Stimulated activated CD4-positive, alpha-beta T cell treated with anti-CD3 and anti-CD28 coated beads, Interleukin-4, amount 100 ng/mL, for 4 hours (primary cell): ENCODE measurements at regions not wholly inside any gene's neighbourhood (a gene's known extent, or its start where the extent isn't known, plus 50 kb on each side); places are given as distances from the start of the nearest gene placed in this dataset.
"Not testable (repeated sequence)": the region's sequence is repeated elsewhere in the genome, so short reads cannot be mapped to it uniquely, and the experiment has no call there.

Source experiments
- DNase-seq, 2 experiments: peaks; one replicate each; pipeline ENCODE4 v3.0.0-alpha.2; 2020

DNA sequence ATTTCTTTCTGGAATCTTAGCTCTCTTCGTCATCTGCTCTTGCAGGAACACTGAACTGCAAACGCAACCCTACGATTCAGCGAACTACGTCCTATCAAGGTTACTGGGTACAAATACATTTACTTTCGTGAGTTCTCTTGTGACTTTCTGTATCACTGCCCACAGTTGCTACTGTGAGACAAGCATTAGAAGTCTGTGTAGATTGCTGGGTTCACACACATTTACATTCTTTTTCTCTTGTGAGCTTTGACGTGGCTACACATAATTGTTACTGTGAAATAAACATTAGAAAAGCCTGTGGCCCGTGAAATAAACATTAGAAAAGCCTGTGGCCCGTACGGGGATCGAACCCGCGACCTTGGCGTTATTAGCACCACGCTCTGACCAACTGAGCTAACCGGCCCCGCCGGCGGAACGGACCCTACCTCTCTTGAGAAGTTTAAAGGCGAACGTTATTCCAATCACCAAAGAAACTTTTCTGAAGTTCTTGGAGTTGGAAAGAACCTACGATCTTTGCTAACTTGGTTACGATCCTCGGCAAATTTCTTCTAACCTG is 61.2 kb upstream of the ZNF322 start:
- not testable (repeated sequence) for DNase-seq

DNA sequence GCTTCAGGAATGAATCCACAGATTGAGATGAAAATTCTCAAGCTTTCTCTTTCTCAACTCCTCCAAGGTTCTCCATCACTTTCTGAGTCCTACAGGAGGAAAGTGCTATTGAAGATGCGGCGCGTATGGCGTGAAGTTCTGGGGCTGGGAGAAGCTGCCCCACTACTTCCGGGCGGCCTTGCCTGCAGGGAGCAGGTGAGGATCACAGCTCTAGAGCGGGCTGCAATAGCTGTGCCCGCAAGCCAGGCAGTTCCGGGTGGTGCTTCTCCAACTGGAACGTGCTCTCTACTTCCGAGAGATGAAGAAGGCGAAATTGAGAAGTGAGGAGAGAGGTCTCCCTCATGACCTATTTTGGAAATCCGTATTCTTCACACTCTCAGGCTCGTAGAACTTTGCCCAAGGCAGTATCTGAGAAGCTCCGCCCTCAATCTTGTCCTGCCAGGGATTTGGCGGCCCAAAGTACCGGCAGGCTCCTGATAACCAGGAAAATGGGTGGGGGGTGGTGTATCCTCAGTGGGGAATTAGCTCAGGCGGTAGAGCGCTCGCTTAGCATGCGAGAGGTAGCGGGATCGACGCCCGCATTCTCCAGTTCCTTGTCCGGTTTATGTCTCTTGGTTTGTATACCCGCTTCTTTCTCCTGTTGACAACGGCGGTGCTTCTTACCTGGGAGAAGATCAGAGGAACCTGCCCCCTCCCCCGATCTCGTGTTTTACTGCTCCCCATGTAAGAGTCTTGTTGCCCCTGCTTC is 70.6 kb upstream of the ZNF322 start:
- not testable (repeated sequence) for DNase-seq

DNA sequence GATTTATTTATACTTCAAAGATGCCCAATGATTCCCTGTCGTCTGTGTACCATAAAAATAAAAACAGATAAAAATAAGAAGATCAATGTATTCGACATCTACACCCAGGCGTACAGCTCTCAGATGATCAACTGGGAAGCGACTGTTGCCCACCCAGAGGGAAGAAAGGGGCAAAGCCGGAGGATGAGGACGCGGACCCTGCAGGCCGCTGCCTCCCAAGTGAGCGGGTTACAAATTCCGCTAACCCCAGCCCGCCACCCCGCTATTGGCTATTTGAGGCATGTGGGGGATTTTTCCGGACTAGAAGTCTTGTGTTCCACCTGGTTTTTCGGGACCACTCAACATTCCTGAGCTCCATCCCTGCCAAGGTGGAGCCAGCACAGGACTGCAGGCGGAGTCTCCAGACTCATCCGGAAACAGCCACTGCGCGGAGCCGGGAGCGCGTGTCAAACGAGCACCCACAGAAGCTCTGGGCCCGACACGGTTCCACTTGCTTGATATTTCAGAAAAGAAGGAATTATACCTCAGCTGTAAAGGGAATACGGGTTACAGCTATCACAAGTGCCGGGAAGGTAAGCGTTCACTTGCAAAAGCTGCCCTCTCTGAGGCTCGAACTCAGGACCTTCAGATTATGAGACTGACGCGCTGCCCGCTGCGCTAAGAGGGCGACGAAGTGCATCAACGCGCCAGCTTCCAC is 75.4 kb upstream of the ZNF322 start:
- DNase-seq: not testable (repeated sequence)

DNA sequence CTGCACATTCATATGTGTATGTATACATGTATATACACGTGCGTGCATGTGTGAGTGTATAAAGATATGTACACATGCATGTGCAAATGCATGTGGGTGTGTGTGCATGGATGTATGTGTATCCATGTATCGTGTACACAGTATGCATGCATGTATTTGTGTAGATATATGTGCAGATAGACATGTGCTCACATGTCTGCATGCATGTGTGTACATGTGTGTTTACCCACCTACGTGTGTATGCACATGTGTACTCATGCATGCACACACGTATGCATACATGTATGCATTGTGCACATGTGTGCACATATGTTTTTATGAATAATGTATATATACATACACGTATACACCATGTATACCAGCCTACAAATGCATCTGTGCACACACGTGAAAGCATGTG is 80.3 kb upstream of the ZNF322 start:
- no peak for DNase-seq

DNA sequence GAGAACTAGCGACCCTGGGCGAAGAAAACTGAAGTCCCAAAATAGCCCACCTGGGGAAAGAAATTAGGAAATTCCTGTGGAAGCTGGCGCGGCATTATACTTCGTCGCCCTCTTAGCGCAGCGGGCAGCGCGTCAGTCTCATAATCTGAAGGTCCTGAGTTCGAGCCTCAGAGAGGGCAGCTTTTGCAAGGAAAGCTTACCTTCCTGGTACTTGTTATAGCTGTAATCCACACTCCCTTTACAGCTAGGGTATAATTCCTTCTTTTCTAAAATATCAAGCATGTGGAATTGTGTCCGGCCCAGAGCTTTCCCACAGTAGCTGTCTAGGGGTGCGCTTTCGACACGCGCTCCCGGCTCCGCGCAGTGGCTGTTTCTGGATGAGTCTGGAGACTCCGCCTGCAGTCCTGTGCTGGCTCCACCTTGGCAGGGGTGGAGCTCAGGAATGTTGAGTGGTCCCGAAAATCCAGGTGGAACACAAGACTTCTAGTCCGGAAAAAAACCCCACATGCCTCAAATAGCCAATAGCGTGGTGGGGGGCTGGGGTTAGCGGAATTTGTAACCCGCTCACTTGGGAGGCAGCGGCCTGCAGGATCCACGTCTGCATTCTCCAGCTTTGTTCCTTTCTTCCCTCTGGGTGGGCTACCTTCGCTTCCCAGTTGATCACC is 83.7 kb upstream of the ZNF322 start:
- DNase-seq: no peak

DNA sequence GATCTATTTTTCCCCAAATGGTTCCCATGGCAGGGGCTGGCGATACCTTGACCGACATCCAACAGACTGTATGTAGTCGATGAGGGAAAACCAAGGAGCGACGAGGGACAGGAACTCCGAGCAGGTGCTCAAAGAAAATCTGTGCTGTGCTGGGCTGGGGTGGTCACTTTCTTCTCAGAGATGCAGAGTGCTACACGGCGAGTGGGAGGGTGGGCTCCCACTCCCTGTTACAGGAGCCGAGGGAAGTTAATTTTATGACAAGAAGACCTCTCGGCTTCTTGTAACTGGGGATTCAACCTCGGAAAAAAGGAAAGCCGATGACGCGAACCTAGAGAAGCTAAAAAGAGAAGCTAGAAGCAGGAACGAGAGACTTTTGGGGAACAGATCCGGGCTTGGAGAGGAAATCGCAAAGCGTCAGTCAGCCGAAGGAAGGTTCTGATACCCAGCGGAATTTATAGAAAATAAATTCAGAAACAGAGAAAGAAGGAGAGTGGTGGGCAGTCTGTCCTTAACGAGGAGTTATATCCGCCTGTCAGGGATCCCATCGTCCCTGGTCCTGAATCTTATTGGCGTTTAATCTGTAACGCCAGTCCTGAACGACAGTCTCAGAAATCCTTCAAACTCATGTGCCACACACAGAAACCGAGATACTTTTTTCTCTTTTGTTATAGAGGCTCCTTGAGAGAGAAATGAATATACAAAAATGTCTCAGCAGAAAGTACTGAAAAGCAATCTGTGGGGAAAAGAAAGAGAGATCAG is 84.6 kb upstream of the ZNF322 start:
- DNase-seq: no peak

DNA sequence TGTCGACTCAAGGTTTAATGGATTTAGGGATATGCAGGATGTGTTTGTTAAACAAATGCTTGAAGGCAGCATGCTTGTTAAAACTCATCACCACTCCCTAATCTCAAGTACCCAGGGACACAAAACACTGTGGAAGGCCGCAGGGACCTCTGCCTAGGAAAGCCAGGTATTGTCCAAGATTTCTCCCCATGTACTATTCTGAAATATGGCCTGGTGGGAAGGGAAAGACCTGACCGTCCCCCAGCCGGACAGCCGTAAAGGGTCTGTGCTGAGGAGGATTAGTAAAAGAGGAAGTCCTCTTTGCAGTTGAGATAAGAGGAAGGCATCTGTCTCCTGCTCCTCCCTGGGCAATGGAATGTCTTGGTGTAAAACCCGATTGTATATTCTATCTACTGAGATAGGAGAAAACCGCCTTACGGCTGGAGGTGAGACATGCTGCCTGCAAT is 85.3 kb upstream of the ZNF322 start:
- not testable (repeated sequence) for DNase-seq

DNA sequence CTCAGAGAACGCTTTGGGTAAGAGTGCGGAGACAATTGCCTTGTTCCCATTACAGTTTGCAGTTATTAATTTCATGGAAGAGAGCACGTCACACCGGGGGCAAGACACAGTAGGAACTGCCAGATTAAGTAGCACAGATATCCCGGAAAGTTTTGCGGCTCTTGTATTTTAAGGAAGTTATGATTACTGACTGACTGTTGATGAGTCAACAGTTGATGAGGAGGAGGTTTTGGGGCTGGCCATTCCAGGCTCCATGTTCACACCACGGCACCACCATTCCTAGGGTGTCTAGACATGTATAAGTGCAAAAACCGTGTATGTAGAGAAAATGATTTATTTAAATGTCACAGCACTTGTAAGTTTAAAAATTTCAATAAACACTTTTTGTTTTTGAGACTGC is 86.4 kb upstream of the ZNF322 start:
- DNase-seq: not testable (repeated sequence)

DNA sequence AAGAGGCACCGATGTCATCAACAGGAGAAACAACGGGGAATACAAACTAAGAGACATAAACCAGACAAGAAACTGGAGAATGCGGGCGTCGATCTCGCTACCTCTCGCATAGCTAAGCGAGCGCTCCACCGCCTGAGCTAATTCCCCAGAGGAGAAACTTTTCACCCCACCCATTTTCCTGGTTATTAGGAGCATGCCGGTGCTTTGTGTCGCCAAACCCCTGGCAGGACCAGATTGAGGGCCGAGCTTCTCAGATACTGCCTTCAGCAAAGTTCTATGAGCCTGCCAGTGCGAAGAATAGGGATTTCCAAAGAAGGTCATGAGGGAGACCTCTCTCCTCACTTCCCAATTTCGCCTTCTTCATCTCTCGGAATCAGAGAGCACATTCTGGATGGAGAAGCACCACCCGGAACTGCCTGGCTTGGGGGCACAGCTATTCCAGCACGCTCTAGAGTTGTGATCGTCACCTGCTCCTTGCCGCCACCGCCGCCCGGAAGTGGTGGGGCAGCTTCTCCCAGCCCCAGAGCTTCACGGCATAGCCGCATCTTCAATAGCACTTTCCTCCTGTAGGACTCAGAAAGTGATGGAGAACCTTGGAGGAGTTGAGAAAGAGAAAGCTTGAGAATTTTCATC is 89.7 kb upstream of the ZNF322 start:
- not testable (repeated sequence) for DNase-seq

DNA sequence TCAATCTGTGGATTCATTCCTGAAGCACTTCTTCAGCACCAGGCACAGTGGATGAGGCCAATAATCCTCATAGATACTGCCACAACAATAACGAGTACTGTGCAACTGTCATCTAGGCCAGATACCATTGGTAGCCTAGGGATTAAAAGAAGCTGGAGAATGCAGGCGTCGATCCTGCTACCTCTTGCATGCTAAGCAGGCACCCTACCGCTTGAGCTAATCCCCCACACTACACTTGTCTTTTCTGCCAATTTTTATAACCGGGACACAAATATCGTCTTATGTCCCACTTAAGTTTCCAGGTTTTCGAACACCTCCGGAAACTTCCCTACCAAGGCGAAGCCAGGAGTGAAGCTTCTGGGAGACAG is 90.2 kb upstream of the ZNF322 start:
- not testable (repeated sequence) for DNase-seq

DNA sequence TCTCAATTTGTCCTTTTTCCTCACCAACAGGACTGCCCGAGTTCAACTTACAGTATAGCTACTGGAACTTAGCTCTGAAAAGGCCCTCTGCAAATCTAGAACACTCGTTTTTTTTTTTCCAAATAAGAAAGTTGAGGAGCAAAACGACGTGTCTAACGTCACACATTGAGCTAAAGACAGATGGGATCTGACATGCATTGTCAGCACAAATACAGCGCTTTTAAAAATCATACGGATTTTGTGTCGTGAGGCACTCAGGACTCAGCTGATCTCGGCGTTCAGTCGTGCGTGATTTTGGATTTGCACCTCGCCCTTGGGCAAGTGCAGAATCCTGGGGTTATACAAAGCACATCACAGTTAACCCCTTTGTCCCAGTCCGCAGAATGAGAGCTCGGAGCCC is 94.7 kb upstream of the ZNF322 start:
- no peak for DNase-seq

DNA sequence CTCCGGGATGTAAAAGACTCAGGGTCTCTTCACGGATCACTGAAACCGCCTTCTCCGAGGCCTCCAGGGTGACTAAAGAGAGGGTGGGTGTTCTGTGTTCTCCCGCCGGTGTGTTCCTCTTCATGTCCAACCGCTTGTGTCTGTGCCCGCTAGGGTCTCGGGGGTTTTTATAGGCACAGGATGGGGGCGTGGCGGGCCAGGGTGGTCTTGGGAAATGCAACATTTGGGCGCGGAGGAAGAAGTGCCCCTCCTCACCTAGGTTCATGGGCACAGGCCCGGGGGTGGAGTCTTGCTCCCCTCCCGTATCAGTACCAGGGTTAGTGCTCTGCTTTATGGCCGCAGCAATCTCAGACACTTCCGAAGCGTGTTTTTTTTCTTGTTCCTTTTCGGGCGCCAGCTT is 95.3 kb upstream of the ZNF322 start:
- DNase-seq: not testable (repeated sequence)

DNA sequence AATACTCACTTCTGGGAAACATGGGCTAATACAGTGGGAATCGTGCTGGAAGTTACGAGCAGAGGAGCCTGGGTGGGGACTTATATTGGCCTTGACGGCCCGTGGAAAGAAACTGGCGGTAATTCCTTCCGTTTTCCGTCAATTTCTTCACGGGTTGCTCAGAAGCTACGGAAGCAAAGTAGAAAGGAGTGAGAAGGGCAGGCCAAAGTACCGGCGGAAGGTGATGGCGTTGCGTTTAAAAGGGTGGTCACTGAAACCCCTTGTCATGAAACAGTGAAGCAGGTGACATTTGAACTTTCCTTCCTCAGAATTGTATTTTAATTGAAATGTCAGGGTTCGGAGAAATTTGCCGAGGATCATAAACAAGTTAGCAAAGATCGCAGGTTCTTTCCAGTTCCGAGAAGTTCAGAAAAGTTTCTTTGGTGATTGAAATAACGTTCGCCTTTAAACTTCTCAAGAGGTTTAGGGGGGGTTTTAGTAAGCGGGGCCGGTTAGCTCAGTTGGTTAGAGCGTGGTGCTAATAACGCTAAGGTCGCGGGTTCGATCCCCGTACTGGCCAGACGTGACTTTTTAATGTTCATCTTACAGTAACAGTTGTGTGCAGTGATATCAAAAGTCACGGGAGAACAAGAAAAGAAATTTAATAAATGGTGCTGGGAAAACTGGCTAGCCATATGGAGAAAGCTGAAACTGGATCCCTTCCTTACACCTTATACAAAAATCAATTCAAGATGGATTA is 96.7 kb upstream of the ZNF322 start:
- DNase-seq: not testable (repeated sequence)

DNA sequence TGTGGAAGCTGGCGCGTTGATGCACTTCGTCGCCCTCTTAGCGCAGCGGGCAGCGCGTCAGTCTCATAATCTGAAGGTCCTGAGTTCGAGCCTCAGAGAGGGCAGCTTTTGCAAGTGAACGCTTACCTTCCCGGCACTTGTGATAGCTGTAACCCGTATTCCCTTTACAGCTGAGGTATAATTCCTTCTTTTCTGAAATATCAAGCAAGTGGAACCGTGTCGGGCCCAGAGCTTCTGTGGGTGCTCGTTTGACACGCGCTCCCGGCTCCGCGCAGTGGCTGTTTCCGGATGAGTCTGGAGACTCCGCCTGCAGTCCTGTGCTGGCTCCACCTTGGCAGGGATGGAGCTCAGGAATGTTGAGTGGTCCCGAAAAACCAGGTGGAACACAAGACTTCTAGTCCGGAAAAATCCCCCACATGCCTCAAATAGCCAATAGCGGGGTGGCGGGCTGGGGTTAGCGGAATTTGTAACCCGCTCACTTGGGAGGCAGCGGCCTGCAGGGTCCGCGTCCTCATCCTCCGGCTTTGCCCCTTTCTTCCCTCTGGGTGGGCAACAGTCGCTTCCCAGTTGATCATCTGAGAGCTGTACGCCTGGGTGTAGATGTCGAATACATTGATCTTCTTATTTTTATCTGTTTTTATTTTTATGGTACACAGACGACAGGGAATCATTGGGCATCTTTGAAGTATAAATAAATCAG is 106.8 kb upstream of the ZNF322 start:
- DNase-seq: not testable (repeated sequence)

DNA sequence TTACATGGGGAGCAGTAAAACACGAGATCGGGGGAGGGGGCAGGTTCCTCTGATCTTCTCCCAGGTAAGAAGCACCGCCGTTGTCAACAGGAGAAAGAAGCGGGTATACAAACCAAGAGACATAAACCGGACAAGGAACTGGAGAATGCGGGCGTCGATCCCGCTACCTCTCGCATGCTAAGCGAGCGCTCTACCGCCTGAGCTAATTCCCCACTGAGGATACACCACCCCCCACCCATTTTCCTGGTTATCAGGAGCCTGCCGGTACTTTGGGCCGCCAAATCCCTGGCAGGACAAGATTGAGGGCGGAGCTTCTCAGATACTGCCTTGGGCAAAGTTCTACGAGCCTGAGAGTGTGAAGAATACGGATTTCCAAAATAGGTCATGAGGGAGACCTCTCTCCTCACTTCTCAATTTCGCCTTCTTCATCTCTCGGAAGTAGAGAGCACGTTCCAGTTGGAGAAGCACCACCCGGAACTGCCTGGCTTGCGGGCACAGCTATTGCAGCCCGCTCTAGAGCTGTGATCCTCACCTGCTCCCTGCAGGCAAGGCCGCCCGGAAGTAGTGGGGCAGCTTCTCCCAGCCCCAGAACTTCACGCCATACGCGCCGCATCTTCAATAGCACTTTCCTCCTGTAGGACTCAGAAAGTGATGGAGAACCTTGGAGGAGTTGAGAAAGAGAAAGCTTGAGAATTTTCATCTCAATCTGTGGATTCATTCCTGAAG is 111.6 kb upstream of the ZNF322 start:
- not testable (repeated sequence) for DNase-seq

DNA sequence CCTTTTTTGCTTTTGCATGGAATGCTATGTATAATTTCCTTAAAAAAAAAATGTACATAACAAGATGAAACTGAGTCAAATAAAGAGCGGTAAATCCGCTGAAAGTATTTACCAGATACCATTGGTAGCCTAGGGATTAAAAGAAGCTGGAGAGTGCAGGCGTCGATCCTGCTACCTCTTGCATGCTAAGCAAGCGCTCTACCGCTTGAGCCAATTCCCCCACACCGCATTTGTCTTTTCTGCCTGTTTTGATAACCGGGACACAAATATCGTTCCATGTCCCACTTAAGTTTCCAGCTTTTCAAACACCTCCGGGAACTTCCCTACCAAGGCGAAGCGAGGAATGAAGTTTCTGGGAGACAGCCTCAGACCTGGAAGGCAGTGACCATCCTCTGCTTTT is 113.9 kb upstream of the ZNF322 start:
- not testable (repeated sequence) for DNase-seq

DNA sequence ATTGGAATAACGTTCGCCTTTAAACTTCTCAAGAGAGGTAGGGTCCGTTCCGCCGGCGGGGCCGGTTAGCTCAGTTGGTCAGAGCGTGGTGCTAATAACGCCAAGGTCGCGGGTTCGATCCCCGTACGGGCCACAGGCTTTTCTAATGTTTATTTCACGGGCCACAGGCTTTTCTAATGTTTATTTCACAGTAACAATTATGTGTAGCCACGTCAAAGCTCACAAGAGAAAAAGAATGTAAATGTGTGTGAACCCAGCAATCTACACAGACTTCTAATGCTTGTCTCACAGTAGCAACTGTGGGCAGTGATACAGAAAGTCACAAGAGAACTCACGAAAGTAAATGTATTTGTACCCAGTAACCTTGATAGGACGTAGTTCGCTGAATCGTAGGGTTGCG is 121.0 kb upstream of the ZNF322 start:
- not testable (repeated sequence) for DNase-seq

DNA sequence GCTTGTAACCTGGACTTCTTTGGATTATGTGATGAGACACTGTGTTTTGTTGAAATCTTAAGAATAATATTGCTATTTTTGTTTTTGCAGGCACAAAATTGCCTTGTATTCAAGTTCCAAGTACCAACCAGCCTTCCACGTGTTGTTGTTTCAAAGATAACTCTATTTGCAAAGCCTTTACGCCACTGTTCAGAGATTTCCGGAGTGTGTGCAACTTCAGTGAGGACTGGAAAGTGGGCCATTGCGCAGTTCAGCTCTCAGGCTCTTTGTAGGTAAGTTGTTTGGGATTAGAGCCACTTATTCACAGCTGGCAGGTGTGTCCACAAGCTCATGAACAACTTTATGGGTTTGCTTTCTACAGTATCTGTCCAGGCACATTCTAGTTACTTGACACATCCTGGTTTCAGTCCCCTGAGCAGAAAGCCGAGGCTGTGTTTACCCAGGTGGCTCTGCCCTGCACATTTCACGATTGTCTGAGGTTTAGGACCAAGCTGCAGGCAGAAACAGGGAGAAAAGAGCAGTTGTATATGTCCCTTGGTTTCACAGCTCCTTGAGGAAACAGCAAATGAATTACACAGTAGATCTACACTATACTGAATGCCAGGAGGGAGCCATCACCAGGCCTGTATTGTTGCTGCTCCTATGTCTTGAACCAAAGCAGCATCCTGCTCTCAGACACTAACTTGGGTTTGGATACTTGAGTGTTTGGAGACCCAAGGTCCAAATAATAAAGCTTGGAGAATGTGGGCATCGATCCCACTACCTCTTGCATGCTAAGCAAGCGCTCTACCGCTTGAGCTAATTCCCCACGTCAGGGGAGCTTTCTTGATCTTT is 136.1 kb upstream of the ZNF322 start:
- not testable (repeated sequence) for DNase-seq
